Large intestine (tissue), 3 donors: ENCODE measurements at regions not wholly inside any gene's neighbourhood (a gene's known extent, or its start where the extent isn't known, plus 50 kb on each side); places are given as distances from the start of the nearest gene placed in this dataset.

ENCODE experiments used
- DNase-seq, 2 donors: peaks; one replicate each; pipeline versions ENCODE4 v3.0.0 to v3.0.0-alpha.2; 2013
- H3K27ac ChIP-seq: one replicate; pipeline ENCODE4 v1.5.1; 2013; ENCODE audit warnings: low read length
- H3K27me3 ChIP-seq: 2 replicates; pipeline ENCODE4 v1.6.1; 2013; ENCODE audit warnings: low read length; ENCODE audit not compliant: control insufficient read depth, insufficient read depth
- H3K36me3 ChIP-seq: 2 replicates; pipeline ENCODE4 v1.6.1; 2013; ENCODE audit warnings: low read length; ENCODE audit not compliant: control insufficient read depth, insufficient read depth
- H3K4me1 ChIP-seq: one replicate; pipeline ENCODE4 v1.6.1; 2013; ENCODE audit warnings: low read length; ENCODE audit not compliant: control insufficient read depth, insufficient read depth
- H3K4me3 ChIP-seq: one replicate; pipeline ENCODE4 v1.5.1; 2013; ENCODE audit warnings: low read length
- H3K9me3 ChIP-seq: one replicate; pipeline ENCODE4 v1.6.1; 2013; ENCODE audit warnings: mild to moderate bottlenecking, low read depth, low read length, moderate library complexity; ENCODE audit not compliant: control insufficient read depth
- WGBS: methylation state at CpG from one replicate; pipeline ENCODE4 v1.1.5; 2013; ENCODE audit warnings: low lambda C conversion rate; ENCODE audit not compliant: insufficient coverage; 5-methylcytosine and 5-hydroxymethylcytosine counted together

GRCh38 chr19:31125071-31125470, 224.2 kb downstream of the TSHZ3 start:
- DNase-seq = no peak
- no CpG with 5 or more reads among the region's 5 CpGs for WGBS
- no peaks in the 10 kb centered on the region for H3K27me3 ChIP-seq

GRCh38 chr19:31121501-31121900, 227.7 kb downstream of the TSHZ3 start:
- Histone ChIP-seq H3K4me3 (no peak overlapping the region), H3K27ac (no peak overlapping the region), H3K4me1 (no peaks in the 10 kb centered on the region), H3K36me3 (no peaks in the 10 kb centered on the region), H3K9me3 (no peaks in the 10 kb centered on the region), H3K27me3 (no peaks in the 10 kb centered on the region)
- DNase-seq = no peak
- WGBS = no CpG with 5 or more reads among the region's 6 CpGs

More at GRCh38 chr19:31125071-31125470, 224.2 kb downstream of the TSHZ3 start:
- H3K27ac ChIP-seq = no peak overlapping the region
- no peaks in the 10 kb centered on the region for H3K36me3 ChIP-seq
- no peaks in the 10 kb centered on the region for H3K4me1 ChIP-seq
- H3K4me3 ChIP-seq = no peak overlapping the region
- no peaks in the 10 kb centered on the region for H3K9me3 ChIP-seq

- Histone ChIP-seq H3K9me3 (no peaks in the 10 kb centered on the region), H3K4me1 (no peaks in the 10 kb centered on the region), H3K27ac (no peak overlapping the region), H3K27me3 (no peaks in the 10 kb centered on the region), H3K36me3 (no peaks in the 10 kb centered on the region), H3K4me3 (no peak overlapping the region)
- 60% methylated on average over 1 of the region's 6 CpGs for WGBS
- no peak for DNase-seq
Observed at GRCh38 chr19:31120952-31121351, 228.3 kb downstream of the TSHZ3 start.

GRCh38 chr19:31119951-31120690, 229.1 kb downstream of the TSHZ3 start:
- Histone ChIP-seq H3K4me1 (no peaks in the 10 kb centered on the region), H3K27ac (no peak overlapping the region)
- WGBS = 100% methylated on average over 1 of the region's 5 CpGs

GRCh38 chr19:31118986-31119385, 230.2 kb downstream of the TSHZ3 start:
- H3K9me3 ChIP-seq = no peaks in the 10 kb centered on the region
- no peak overlapping the region for H3K4me3 ChIP-seq
- no CpG with 5 or more reads among the region's 4 CpGs for WGBS
- H3K4me1 ChIP-seq = no peaks in the 10 kb centered on the region
- no peaks in the 10 kb centered on the region for H3K36me3 ChIP-seq
- no peak for DNase-seq
- no peaks in the 10 kb centered on the region for H3K27me3 ChIP-seq
- no peak overlapping the region for H3K27ac ChIP-seq

More at GRCh38 chr19:31119951-31120690, 229.1 kb downstream of the TSHZ3 start:
- H3K9me3 ChIP-seq = no peaks in the 10 kb centered on the region
- DNase-seq = no peak
- no peak overlapping the region for H3K4me3 ChIP-seq
- no peaks in the 10 kb centered on the region for H3K36me3 ChIP-seq
- no peaks in the 10 kb centered on the region for H3K27me3 ChIP-seq

GRCh38 chr19:31118287-31118955, 230.8 kb downstream of the TSHZ3 start:
- H3K27me3 ChIP-seq = no peaks in the 10 kb centered on the region
- 83% methylated on average over 1 of the region's 15 CpGs for WGBS
- H3K4me1 ChIP-seq = no peaks in the 10 kb centered on the region
- no peaks in the 10 kb centered on the region for H3K36me3 ChIP-seq
- no peaks in the 10 kb centered on the region for H3K9me3 ChIP-seq
- H3K27ac ChIP-seq = no peak overlapping the region
- no peak for DNase-seq
- no peak overlapping the region for H3K4me3 ChIP-seq

- no peak for DNase-seq
- H3K4me1 ChIP-seq = no peaks in the 10 kb centered on the region
- no peak overlapping the region for H3K27ac ChIP-seq
- no peak overlapping the region for H3K4me3 ChIP-seq
- no peaks in the 10 kb centered on the region for H3K36me3 ChIP-seq
- no peaks in the 10 kb centered on the region for H3K27me3 ChIP-seq
- no peaks in the 10 kb centered on the region for H3K9me3 ChIP-seq
Observed at GRCh38 chr19:31114585-31114984, 234.7 kb downstream of the TSHZ3 start.

GRCh38 chr19:31113293-31113692, 235.9 kb downstream of the TSHZ3 start:
- DNase-seq = no peak
- Histone ChIP-seq H3K27ac (no peak overlapping the region), H3K4me1 (no peaks in the 10 kb centered on the region), H3K36me3 (no peaks in the 10 kb centered on the region), H3K4me3 (no peak overlapping the region), H3K9me3 (no peaks in the 10 kb centered on the region), H3K27me3 (no peaks in the 10 kb centered on the region)
- WGBS = no CpG with 5 or more reads among the region's 1 CpG

GRCh38 chr19:31112158-31112557, 237.1 kb downstream of the TSHZ3 start:
- WGBS = 100% methylated on average over 1 of the region's 9 CpGs
- no peaks in the 10 kb centered on the region for H3K4me1 ChIP-seq
- H3K27ac ChIP-seq = no peak overlapping the region

GRCh38 chr19:31111741-31112140, 237.5 kb downstream of the TSHZ3 start:
- Histone ChIP-seq H3K27ac (no peak overlapping the region), H3K27me3 (no peaks in the 10 kb centered on the region), H3K4me1 (no peaks in the 10 kb centered on the region), H3K9me3 (no peaks in the 10 kb centered on the region), H3K36me3 (no peaks in the 10 kb centered on the region), H3K4me3 (no peak overlapping the region)
- DNase-seq = no peak
- WGBS = no CpG with 5 or more reads among the region's 3 CpGs

More at GRCh38 chr19:31112158-31112557, 237.1 kb downstream of the TSHZ3 start:
- Histone ChIP-seq H3K9me3 (no peaks in the 10 kb centered on the region), H3K36me3 (no peaks in the 10 kb centered on the region), H3K27me3 (no peaks in the 10 kb centered on the region), H3K4me3 (no peak overlapping the region)
- no peak for DNase-seq

- H3K9me3 ChIP-seq = no peaks in the 10 kb centered on the region
- H3K4me1 ChIP-seq = no peaks in the 10 kb centered on the region
- H3K27ac ChIP-seq = no peak overlapping the region
- no CpG with 5 or more reads among the region's 5 CpGs for WGBS
- no peak overlapping the region for H3K4me3 ChIP-seq
- H3K27me3 ChIP-seq = no peaks in the 10 kb centered on the region
- no peak for DNase-seq
- no peaks in the 10 kb centered on the region for H3K36me3 ChIP-seq
Observed at GRCh38 chr19:31110336-31110735, 238.9 kb downstream of the TSHZ3 start.
